ENCODE measurements at regions not wholly inside any gene's neighbourhood (a gene's known extent, or its start where the extent isn't known, plus 50 kb on each side); places are given as distances from the start of the nearest gene placed in this dataset.

- intact Hi-C loops (cut with DNase I): no loop called here
- 88 to 90% (median 89%) methylated on average over 4 of the region's 4 CpGs for WGBS, 3 donors
Measured at GRCh38 chr20:22088882-22089281, 383.4 kb downstream of the PAX1 start.

GRCh38 chr20:22080985-22081384, 375.5 kb downstream of the PAX1 start:
- H3K27me3 ChIP-seq (ENCODE audit: insufficient read depth in 3 of 3, low read length in 2 of 3): no peaks in the 10 kb centered on the region
- H3K9me3 ChIP-seq: no peaks in the 10 kb centered on the region
- ATAC-seq (no peak), DNase-seq (no peak)
- H3K27ac ChIP-seq: no peak overlapping the region
- TF ChIP-seq, protein P1, sequence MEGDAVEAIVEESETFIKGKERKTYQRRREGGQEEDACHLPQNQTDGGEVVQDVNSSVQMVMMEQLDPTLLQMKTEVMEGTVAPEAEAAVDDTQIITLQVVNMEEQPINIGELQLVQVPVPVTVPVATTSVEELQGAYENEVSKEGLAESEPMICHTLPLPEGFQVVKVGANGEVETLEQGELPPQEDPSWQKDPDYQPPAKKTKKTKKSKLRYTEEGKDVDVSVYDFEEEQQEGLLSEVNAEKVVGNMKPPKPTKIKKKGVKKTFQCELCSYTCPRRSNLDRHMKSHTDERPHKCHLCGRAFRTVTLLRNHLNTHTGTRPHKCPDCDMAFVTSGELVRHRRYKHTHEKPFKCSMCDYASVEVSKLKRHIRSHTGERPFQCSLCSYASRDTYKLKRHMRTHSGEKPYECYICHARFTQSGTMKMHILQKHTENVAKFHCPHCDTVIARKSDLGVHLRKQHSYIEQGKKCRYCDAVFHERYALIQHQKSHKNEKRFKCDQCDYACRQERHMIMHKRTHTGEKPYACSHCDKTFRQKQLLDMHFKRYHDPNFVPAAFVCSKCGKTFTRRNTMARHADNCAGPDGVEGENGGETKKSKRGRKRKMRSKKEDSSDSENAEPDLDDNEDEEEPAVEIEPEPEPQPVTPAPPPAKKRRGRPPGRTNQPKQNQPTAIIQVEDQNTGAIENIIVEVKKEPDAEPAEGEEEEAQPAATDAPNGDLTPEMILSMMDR (IDR thresholded peaks at IDR 0.05): no peak
- no peaks in the 10 kb centered on the region for H3K36me3 ChIP-seq (ENCODE audit: insufficient read depth in 1 of 2, low read depth in 1 of 2)
- H3K4me1 ChIP-seq: no peaks in the 10 kb centered on the region
- no peak overlapping the region for H3K4me3 ChIP-seq
- WGBS, 3 donors: 0 to 22% (median 16%) methylated on average over 1 of the region's 1 CpG
- intact Hi-C loops (cut with DNase I): no loop called here

More at GRCh38 chr20:22088882-22089281, 383.4 kb downstream of the PAX1 start:
- DNase-seq: no peak
- H3K4me1 ChIP-seq: no peaks in the 10 kb centered on the region
- TF ChIP-seq, protein P1 (IDR thresholded peaks at IDR 0.05): no peak
- no peaks in the 10 kb centered on the region for H3K27me3 ChIP-seq (ENCODE audit: insufficient read depth in 3 of 3, low read length in 2 of 3)
- no peak overlapping the region for H3K4me3 ChIP-seq
- no peak for ATAC-seq
- H3K36me3 ChIP-seq (ENCODE audit: insufficient read depth in 1 of 2, low read depth in 1 of 2): no peaks in the 10 kb centered on the region
- peaks cover 20% of the 10 kb centered on the region for H3K9me3 ChIP-seq
- no peak overlapping the region for H3K27ac ChIP-seq

DNA sequence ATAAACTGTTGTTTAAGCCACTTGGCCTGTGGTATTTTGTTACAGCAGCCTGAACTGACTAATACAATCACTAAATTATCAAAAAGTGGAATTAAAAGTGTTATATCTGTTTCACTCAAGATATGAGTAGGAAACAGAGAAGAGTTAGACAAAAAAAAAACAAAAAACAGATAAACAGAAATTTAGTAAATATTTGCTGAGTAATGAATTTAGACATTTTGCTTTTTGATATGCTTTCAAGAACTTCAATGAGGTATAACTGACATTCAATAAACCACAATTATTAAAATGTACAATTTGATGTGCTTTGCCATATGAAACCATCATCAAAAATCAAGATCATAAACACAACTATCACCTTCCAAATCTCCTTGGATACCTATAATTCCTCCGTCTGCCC, 369.2 kb downstream of the PAX1 start:
- Histone ChIP-seq H3K36me3 (ENCODE audit: insufficient read depth in 1 of 2, low read depth in 1 of 2) (no peaks in the 10 kb centered on the region), H3K9me3 (no peaks in the 10 kb centered on the region), H3K27ac (no peak overlapping the region), H3K4me3 (no peak overlapping the region), H3K27me3 (ENCODE audit: insufficient read depth in 3 of 3, low read length in 2 of 3) (no peaks in the 10 kb centered on the region), H3K4me1 (no peaks in the 10 kb centered on the region)
- intact Hi-C loops (cut with DNase I): no loop called here
- TF ChIP-seq, protein P1 (IDR thresholded peaks at IDR 0.05): no peak
- DNase-seq: no peak
- 86 to 92% (median 88%) methylated on average over 1 of the region's 1 CpG for WGBS, 3 donors
- ATAC-seq: no peak

- ATAC-seq: no peak
- WGBS, 3 donors: 26 to 40% (median 32%) methylated on average over 2 of the region's 2 CpGs
- DNase-seq: no peak
- intact Hi-C loops (cut with DNase I): no loop called here
- H3K4me3 ChIP-seq: no peak overlapping the region
- H3K27ac ChIP-seq: no peak overlapping the region
- H3K27me3 ChIP-seq (ENCODE audit: insufficient read depth in 3 of 3, low read length in 2 of 3): no peaks in the 10 kb centered on the region
- H3K4me1 ChIP-seq: no peaks in the 10 kb centered on the region
- TF ChIP-seq, protein P1 (IDR thresholded peaks at IDR 0.05): no peak
- no peaks in the 10 kb centered on the region for H3K9me3 ChIP-seq
- no peaks in the 10 kb centered on the region for H3K36me3 ChIP-seq (ENCODE audit: insufficient read depth in 1 of 2, low read depth in 1 of 2)
Measured at GRCh38 chr20:22071841-22072240, 366.4 kb downstream of the PAX1 start.

- TF ChIP-seq, protein P1 (IDR thresholded peaks at IDR 0.05): no peak
- peak in 3 of 4 donors; percentile 44 to 76 (median 45) for ATAC-seq
- whole genome bisulfite sequencing, 3 donors: 21 to 23% (median 22%) methylated on average over 4 of the region's 4 CpGs
Measured at GRCh38 chr20:22070610-22071058, 365.2 kb downstream of the PAX1 start.

More at GRCh38 chr20:22070610-22071058, 365.2 kb downstream of the PAX1 start:
- Histone ChIP-seq H3K27ac (no peak overlapping the region), H3K9me3 (no peaks in the 10 kb centered on the region), H3K27me3 (ENCODE audit: insufficient read depth in 3 of 3, low read length in 2 of 3) (no peaks in the 10 kb centered on the region), H3K4me3 (no peak overlapping the region), H3K4me1 (no peaks in the 10 kb centered on the region), H3K36me3 (ENCODE audit: insufficient read depth in 1 of 2, low read depth in 1 of 2) (no peaks in the 10 kb centered on the region)
- intact Hi-C loops (cut with DNase I): no loop called here
- DNase-seq: peak; percentile 40 to 71
